ENCODE measurements at regions not wholly inside any gene's neighbourhood (a gene's known extent, or its start where the extent isn't known, plus 50 kb on each side); places are given as distances from the start of the nearest gene placed in this dataset.

- POLR2A ChIA-PET = no interaction called here
- CTCF ChIA-PET = interaction anchor here (0.7 kb wide), 1 partner anchor 13 kb away, joined by 5 read pairs; no protein-coding TSS in a partner anchor
- TF ChIP-seq ZNF670 (tag by site-specific recombination; IDR thresholded peaks at IDR 0.05; ENCODE audit: low read depth) = no peak
- no peak for TF ChIP-seq ZNF133 (tag by site-specific recombination; IDR thresholded peaks at IDR 0.05)
- no peak for TF ChIP-seq ZNF248 (tag by site-specific recombination; IDR thresholded peaks at IDR 0.05)
- TF ChIP-seq ZNF580 (tag by site-specific recombination; IDR thresholded peaks at IDR 0.05) = no peak
- TF ChIP-seq ZNF416 (tag by site-specific recombination; IDR thresholded peaks at IDR 0.05) = no peak
- no peak for TF ChIP-seq MYNN (tag by site-specific recombination; IDR thresholded peaks at IDR 0.05; ENCODE audit: borderline replicate concordance)
- no peak for TF ChIP-seq KLF16 (tag by site-specific recombination; IDR thresholded peaks at IDR 0.05)
- TF ChIP-seq HOXA7 (CRISPR knock-in tag; IDR thresholded peaks at IDR 0.05; ENCODE audit: borderline replicate concordance) = no peak
- TF ChIP-seq KLF17 (tag by site-specific recombination; IDR thresholded peaks at IDR 0.05) = no peak
- no peak for TF ChIP-seq SP2 (tag by site-specific recombination; IDR thresholded peaks at IDR 0.05)
- no peak for TF ChIP-seq ZNF529 (tag by site-specific recombination; IDR thresholded peaks at IDR 0.05; ENCODE audit: insufficient replicate concordance)
- no peak for TF ChIP-seq ZNF138 (tag by site-specific recombination; IDR thresholded peaks at IDR 0.05; ENCODE audit: borderline replicate concordance)
- no peak for TF ChIP-seq ZSCAN30 (tag by site-specific recombination; IDR thresholded peaks at IDR 0.05)
- TF ChIP-seq ZNF23 (tag by site-specific recombination; IDR thresholded peaks at IDR 0.05; ENCODE audit: borderline replicate concordance) = no peak
- no peak for TF ChIP-seq ZBTB21 (tag by site-specific recombination; IDR thresholded peaks at IDR 0.05)
- TF ChIP-seq ZNF600 (tag by site-specific recombination; IDR thresholded peaks at IDR 0.05) = no peak
- no peak for TF ChIP-seq ZNF664 (tag by site-specific recombination; IDR thresholded peaks at IDR 0.05)
- no peak for TF ChIP-seq YY1 (tag by site-specific recombination; IDR thresholded peaks at IDR 0.05)
- Histone ChIP-seq H3K9me3 (ENCODE audit: control insufficient read depth, insufficient read depth, low read depth, low read length) (no peaks in the 10 kb centered on the region), H3K27ac (ENCODE audit: extremely low read depth, low read depth, low read length) (no peak overlapping the region), H3K4me3 (ENCODE audit: low read depth, low read length) (no peak overlapping the region), H3K36me3 (ENCODE audit: control insufficient read depth in 2 of 2, insufficient read depth in 1 of 2, low read length in 2 of 2) (no peaks in the 10 kb centered on the region), H3K4me1 (ENCODE audit: control insufficient read depth, insufficient read depth, low read length) (no peaks in the 10 kb centered on the region)
These were observed 90.3 kb upstream of the UBL3 start for GRCh38 chr13:29940715-29941114.

- ChIA-PET POLR2A (no interaction called here), CTCF (no interaction called here)
- Histone ChIP-seq H3K9me3 (ENCODE audit: control insufficient read depth, insufficient read depth, low read depth, low read length) (no peaks in the 10 kb centered on the region), H3K4me1 (ENCODE audit: control insufficient read depth, insufficient read depth, low read length) (no peaks in the 10 kb centered on the region), H3K4me3 (ENCODE audit: low read depth, low read length) (no peak overlapping the region), H3K27ac (ENCODE audit: extremely low read depth, low read depth, low read length) (no peak overlapping the region), H3K36me3 (ENCODE audit: control insufficient read depth in 2 of 2, insufficient read depth in 1 of 2, low read length in 2 of 2) (no peaks in the 10 kb centered on the region)
- no peak for TF ChIP-seq ZNF37A (tag by site-specific recombination; IDR thresholded peaks at IDR 0.05)
- no peak for TF ChIP-seq ZNF707 (tag by site-specific recombination; IDR thresholded peaks at IDR 0.05)
- no peak for TF ChIP-seq ZNF114 (tag by site-specific recombination; IDR thresholded peaks at IDR 0.05)
- no peak for TF ChIP-seq ZBTB49 (tag by site-specific recombination; IDR thresholded peaks at IDR 0.05; ENCODE audit: low read depth)
- no peak for TF ChIP-seq ZNF518A (tag by site-specific recombination; conservative IDR thresholded peaks at IDR 0.05; ENCODE audit: low read depth)
- no peak for TF ChIP-seq ZNF398 (tag by site-specific recombination; IDR thresholded peaks at IDR 0.05)
- no peak for TF ChIP-seq HOXC10 (CRISPR knock-in tag; IDR thresholded peaks at IDR 0.05)
These were observed 88.7 kb upstream of the UBL3 start for GRCh38 chr13:29939158-29939557.
